WTC11 (cell line): ENCODE measurements at regions not wholly inside any gene's neighbourhood (a gene's known extent, or its start where the extent isn't known, plus 50 kb on each side); places are given as distances from the start of the nearest gene placed in this dataset.

Experiments used
- ATAC-seq: fragments of 200-7000 bp; cut with Tn5 transposase; 2 replicates; pipeline ENCODE4 v1.10.0; 2021; ENCODE audit warnings: mild to moderate bottlenecking, moderate library complexity
- CTCF ChIA-PET: fragments of 300-600 bp; sonication (Branson Sonifier 250); formaldehyde crosslinking; loops from one replicate; lab custom pipeline; 2021; ENCODE audit warnings: antibody characterized with exemption; lab: Charles Lee
- POLR2A ChIA-PET: fragments of 350-600 bp; sonication (Branson Sonifier 250); formaldehyde crosslinking; loops from one replicate; lab custom pipeline; 2021; ENCODE audit warnings: antibody characterized with exemption; lab: Charles Lee
- DNase-seq: peaks from one replicate; pipeline ENCODE4 v3.0.0; 2021; ENCODE audit warnings: low spot score
- H3K27ac Mint-ChIP-seq: 2 replicates; pipeline ENCODE4 v1.8.0; 2021; ENCODE audit warnings: mixed read lengths
- H3K27me3 Mint-ChIP-seq: 2 replicates; pipeline ENCODE4 v1.8.0; 2021; ENCODE audit warnings: low read depth, mild to moderate bottlenecking, moderate library complexity, mixed read lengths
- H3K36me3 Mint-ChIP-seq: 2 replicates; pipeline ENCODE4 v1.8.0; 2021; ENCODE audit warnings: mixed read lengths
- H3K4me1 Mint-ChIP-seq: 2 replicates; pipeline ENCODE4 v1.8.0; 2022; ENCODE audit warnings: mixed read lengths
- H3K4me3 Mint-ChIP-seq: 2 replicates; pipeline ENCODE4 v1.8.0; 2021; ENCODE audit warnings: mild to moderate bottlenecking, moderate library complexity, mixed read lengths
- H3K9me3 Mint-ChIP-seq: 2 replicates; pipeline ENCODE4 v1.8.0; 2021; ENCODE audit warnings: mixed read lengths
- ATF1 ChIP-seq: sonication (generic); formaldehyde crosslinking; IDR thresholded peaks from 2 replicates; pipeline ENCODE4 v1.8.1; 2023; ENCODE audit warnings: mild to moderate bottlenecking, moderate library complexity, missing genetic modification reagents
- ESRRA ChIP-seq: sonication (generic); formaldehyde crosslinking; IDR thresholded peaks from 2 replicates; pipeline ENCODE4 v1.8.1; 2022; ENCODE audit warnings: mild to moderate bottlenecking, missing genetic modification reagents, borderline replicate concordance
- ETV6 ChIP-seq: sonication (generic); formaldehyde crosslinking; IDR thresholded peaks from 2 replicates; pipeline ENCODE4 v1.8.1; 2022; ENCODE audit warnings: mild to moderate bottlenecking, missing genetic modification reagents
- GABPB1 ChIP-seq: sonication (generic); formaldehyde crosslinking; IDR thresholded peaks from 2 replicates; pipeline ENCODE4 v1.8.1; 2023; ENCODE audit warnings: mild to moderate bottlenecking, missing genetic modification reagents
- JAZF1 ChIP-seq: fragments of 250-450 bp; sonication (Bioruptor Pico); IDR thresholded peaks from 2 replicates; pipeline ENCODE4 v1.9.0; 2021; ENCODE audit warnings: moderate library complexity, mild to moderate bottlenecking, inconsistent platforms
- NFE2L1 ChIP-seq: sonication (generic); formaldehyde crosslinking; IDR thresholded peaks from 2 replicates; pipeline ENCODE4 v1.8.1; 2023; ENCODE audit warnings: missing genetic modification reagents
- NFYB ChIP-seq: sonication (generic); formaldehyde crosslinking; conservative IDR thresholded peaks from 2 replicates; pipeline ENCODE4 v1.8.0; 2022; ENCODE audit warnings: low read depth, missing genetic modification reagents
- OVOL2 ChIP-seq: fragments of 250-450 bp; sonication (Bioruptor Pico); IDR thresholded peaks from 2 replicates; pipeline ENCODE4 v1.9.0; 2021; ENCODE audit warnings: mild to moderate bottlenecking, borderline replicate concordance
- SOX15 ChIP-seq: fragments of 250-450 bp; sonication (Bioruptor Pico); IDR thresholded peaks from 2 replicates; pipeline ENCODE4 v1.9.0; 2021; ENCODE audit warnings: mild to moderate bottlenecking
- USF2 ChIP-seq: sonication (generic); formaldehyde crosslinking; IDR thresholded peaks from 2 replicates; pipeline ENCODE4 v1.8.1; 2023; ENCODE audit warnings: mild to moderate bottlenecking, missing genetic modification reagents, moderate library complexity
- ZBTB43 ChIP-seq: sonication (generic); formaldehyde crosslinking; IDR thresholded peaks from 2 replicates; pipeline ENCODE4 v1.8.1; 2023; ENCODE audit warnings: mild to moderate bottlenecking, missing genetic modification reagents
- ZNF138 ChIP-seq: sonication (generic); formaldehyde crosslinking; conservative IDR thresholded peaks from 2 replicates; pipeline ENCODE4 v1.8.1; 2022; ENCODE audit warnings: mild to moderate bottlenecking, moderate library complexity, missing genetic modification reagents
- ZNF416 ChIP-seq: fragments of 250-450 bp; sonication (Bioruptor Pico); IDR thresholded peaks from 2 replicates; pipeline ENCODE4 v1.9.0; 2021; ENCODE audit warnings: mild to moderate bottlenecking, inconsistent platforms
- ZNF512 ChIP-seq: sonication (generic); formaldehyde crosslinking; IDR thresholded peaks from 2 replicates; pipeline ENCODE4 v1.8.1; 2022; ENCODE audit warnings: missing genetic modification reagents, borderline replicate concordance
- ZNF671 ChIP-seq: fragments of 250-450 bp; sonication (Bioruptor Pico); IDR thresholded peaks from 2 replicates; pipeline ENCODE4 v1.8.0; 2021; ENCODE audit warnings: mild to moderate bottlenecking
- TF ChIP-seq, protein P1 (sequence below): sonication (generic); formaldehyde crosslinking; conservative IDR thresholded peaks from 2 replicates; pipeline ENCODE4 v1.8.1; 2022; ENCODE audit warnings: mild to moderate bottlenecking, missing genetic modification reagents
- TF ChIP-seq, protein P2 (sequence below): sonication (generic); formaldehyde crosslinking; IDR thresholded peaks from 2 replicates; pipeline ENCODE4 v1.8.1; 2023; ENCODE audit warnings: mild to moderate bottlenecking, missing genetic modification reagents, moderate library complexity
- TF ChIP-seq, protein P3 (sequence below): fragments of 250-450 bp; sonication (Bioruptor Pico); IDR thresholded peaks from 2 replicates; pipeline ENCODE4 v1.8.0; 2021; ENCODE audit warnings: mild to moderate bottlenecking

DNA sequence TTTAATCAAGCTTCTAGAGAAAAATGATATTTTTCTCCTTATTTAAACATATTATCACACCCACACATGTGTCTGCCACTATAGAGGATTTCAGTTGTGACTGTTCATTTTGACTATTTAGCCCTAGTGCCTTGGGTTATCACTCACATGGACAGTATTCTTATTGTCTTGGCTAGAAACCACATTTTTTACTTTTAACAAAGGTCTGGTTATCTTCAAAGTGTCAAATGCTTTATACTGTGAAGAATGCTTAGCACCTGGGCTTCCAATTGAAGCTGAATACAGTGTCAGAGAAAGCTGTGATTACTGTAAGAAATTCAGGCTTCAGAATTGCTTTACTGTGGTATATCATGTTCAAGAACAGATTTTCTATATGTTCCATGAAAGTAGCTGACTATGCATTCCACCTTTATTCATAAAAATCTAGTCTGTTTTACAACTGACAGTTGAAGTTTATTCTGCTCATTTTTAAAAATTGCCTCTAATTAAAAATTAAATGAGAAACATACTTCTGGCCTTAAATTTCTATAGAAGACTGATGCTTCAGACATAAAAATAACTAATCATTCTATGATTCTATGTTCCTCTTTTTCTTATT, 278.6 kb downstream of the SEMA3D start (continued):
- TF ChIP-seq, protein P1, sequence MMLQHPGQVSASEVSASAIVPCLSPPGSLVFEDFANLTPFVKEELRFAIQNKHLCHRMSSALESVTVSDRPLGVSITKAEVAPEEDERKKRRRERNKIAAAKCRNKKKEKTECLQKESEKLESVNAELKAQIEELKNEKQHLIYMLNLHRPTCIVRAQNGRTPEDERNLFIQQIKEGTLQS: no peak
- TF ChIP-seq ZBTB43 (CRISPR knock-in tag) (no peak), ZNF138 (no peak), ESRRA (CRISPR knock-in tag) (no peak), USF2 (CRISPR knock-in tag) (no peak), JAZF1 (CRISPR knock-in tag) (no peak), OVOL2 (CRISPR knock-in tag) (no peak), NFYB (CRISPR knock-in tag) (no peak)
- TF ChIP-seq, protein P2, sequence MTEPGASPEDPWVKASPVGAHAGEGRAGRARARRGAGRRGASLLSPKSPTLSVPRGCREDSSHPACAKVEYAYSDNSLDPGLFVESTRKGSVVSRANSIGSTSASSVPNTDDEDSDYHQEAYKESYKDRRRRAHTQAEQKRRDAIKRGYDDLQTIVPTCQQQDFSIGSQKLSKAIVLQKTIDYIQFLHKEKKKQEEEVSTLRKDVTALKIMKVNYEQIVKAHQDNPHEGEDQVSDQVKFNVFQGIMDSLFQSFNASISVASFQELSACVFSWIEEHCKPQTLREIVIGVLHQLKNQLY (CRISPR knock-in tag): no peak
- TF ChIP-seq, all 79 proteins: peak for 0

- Mint-ChIP-seq H3K36me3 (peaks cover 6% of the 10 kb centered on the region; the same call in 1 of the 2 replicates), H3K4me3 (no peak overlapping the region), H3K4me1 (peaks cover 27% of the 10 kb centered on the region), H3K27me3 (no peaks in the 10 kb centered on the region)
- DNase-seq (no peak), ATAC-seq (no peak)
- POLR2A ChIA-PET: no interaction called here
- TF ChIP-seq NFE2L1 (no peak), ZBTB43 (CRISPR knock-in tag) (no peak), ZNF671 (CRISPR knock-in tag) (no peak), ZNF416 (no peak), SOX15 (CRISPR knock-in tag) (no peak), NFYB (CRISPR knock-in tag) (no peak), ETV6 (no peak), GABPB1 (no peak), ATF1 (CRISPR knock-in tag) (no peak), ZNF512 (no peak)
- TF ChIP-seq, protein P3, sequence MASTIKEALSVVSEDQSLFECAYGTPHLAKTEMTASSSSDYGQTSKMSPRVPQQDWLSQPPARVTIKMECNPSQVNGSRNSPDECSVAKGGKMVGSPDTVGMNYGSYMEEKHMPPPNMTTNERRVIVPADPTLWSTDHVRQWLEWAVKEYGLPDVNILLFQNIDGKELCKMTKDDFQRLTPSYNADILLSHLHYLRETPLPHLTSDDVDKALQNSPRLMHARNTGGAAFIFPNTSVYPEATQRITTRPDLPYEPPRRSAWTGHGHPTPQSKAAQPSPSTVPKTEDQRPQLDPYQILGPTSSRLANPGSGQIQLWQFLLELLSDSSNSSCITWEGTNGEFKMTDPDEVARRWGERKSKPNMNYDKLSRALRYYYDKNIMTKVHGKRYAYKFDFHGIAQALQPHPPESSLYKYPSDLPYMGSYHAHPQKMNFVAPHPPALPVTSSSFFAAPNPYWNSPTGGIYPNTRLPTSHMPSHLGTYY: no peak
- TF ChIP-seq, all 79 proteins: peak for 0
- Mint-ChIP-seq H3K9me3 (peaks cover 9% of the 10 kb centered on the region), H3K27ac (no peak overlapping the region)
- CTCF ChIA-PET: no interaction called here
Measured at GRCh38 chr7:84906889-84907288, 280.0 kb downstream of the SEMA3D start.
